DND-41 (cell line): ENCODE measurements at regions not wholly inside any gene's neighbourhood (a gene's known extent, or its start where the extent isn't known, plus 50 kb on each side); places are given as distances from the start of the nearest gene placed in this dataset.

Experiments
- ATAC-seq: fragments of 200-7000 bp; cut with Tn5 transposase; 3 replicates; pipeline ENCODE4 v1.9.1; 2021; ENCODE audit warnings: low read depth; ENCODE audit not compliant: insufficient read depth
- DNase-seq: peaks from one replicate; pipeline ENCODE4 v3.0.0-alpha.2; 2020
- H2AFZ ChIP-seq: 2 replicates; pipeline ENCODE4 v1.6.0; 2012; ENCODE audit warnings: low read depth, low read length
- H3K27ac ChIP-seq: 2 replicates; pipeline ENCODE4 v1.5.1; 2012; ENCODE audit warnings: low read length, inconsistent platforms
- H3K27me3 ChIP-seq: fragments of 200-600 bp; sonication (generic); 2 replicates; pipeline ENCODE4 v1.6.0; 2012; ENCODE audit warnings: low read length, mild to moderate bottlenecking, inconsistent platforms; ENCODE audit not compliant: insufficient read depth, poor library complexity
- H3K36me3 ChIP-seq: 2 replicates; pipeline ENCODE4 v1.5.1; 2012; ENCODE audit warnings: low read length, inconsistent platforms; ENCODE audit not compliant: insufficient read depth
- H3K4me1 ChIP-seq: 2 replicates; pipeline ENCODE4 v1.5.1; 2012; ENCODE audit warnings: mild to moderate bottlenecking, low read length; ENCODE audit not compliant: insufficient read depth
- H3K4me2 ChIP-seq: 2 replicates; pipeline ENCODE4 v1.6.0; 2012; ENCODE audit warnings: mild to moderate bottlenecking, moderate library complexity, low read length, inconsistent platforms; ENCODE audit not compliant: insufficient read depth
- H3K4me3 ChIP-seq, 2 experiments: fragments of 200-600 bp in 1 of 2; shearing (Covaris generic) in 1 of 2; 2 replicates each; pipeline ENCODE4 v1.5.1; 2012 to 2016; ENCODE audit warnings: inconsistent platforms in 2 of 2, low read length in 2 of 2, mild to moderate bottlenecking in 2 of 2, low read depth in 1 of 2, moderate library complexity in 1 of 2
- H3K79me2 ChIP-seq: 2 replicates; pipeline ENCODE4 v1.6.0; 2012; ENCODE audit warnings: low read length, inconsistent platforms; ENCODE audit not compliant: insufficient read depth
- H3K9ac ChIP-seq: 2 replicates; pipeline ENCODE4 v1.6.0; 2012; ENCODE audit warnings: low read depth, mild to moderate bottlenecking, inconsistent platforms, low read length, moderate library complexity
- H3K9me3 ChIP-seq: 2 replicates; pipeline ENCODE4 v1.5.1; 2012; ENCODE audit warnings: low read length, moderate library complexity, mild to moderate bottlenecking, inconsistent platforms; ENCODE audit not compliant: insufficient read depth, severe bottlenecking
- H4K20me1 ChIP-seq: 2 replicates; pipeline ENCODE4 v1.6.0; 2012; ENCODE audit warnings: low read length; ENCODE audit not compliant: insufficient read depth
- EZH2 ChIP-seq: IDR thresholded peaks from 3 replicates; pipeline ENCODE4 v1.6.1; 2012; ENCODE audit warnings: borderline replicate concordance, low read depth, mild to moderate bottlenecking, moderate library complexity, low read length, inconsistent platforms; ENCODE audit not compliant: severe bottlenecking
- TF ChIP-seq, protein P1 (sequence below): IDR thresholded peaks from 2 replicates; pipeline ENCODE4 v1.5.1; 2012; ENCODE audit warnings: borderline replicate concordance, low read length, moderate library complexity, mild to moderate bottlenecking; ENCODE audit not compliant: poor library complexity, severe bottlenecking; ENCODE audit errors: extremely low read depth

DNA sequence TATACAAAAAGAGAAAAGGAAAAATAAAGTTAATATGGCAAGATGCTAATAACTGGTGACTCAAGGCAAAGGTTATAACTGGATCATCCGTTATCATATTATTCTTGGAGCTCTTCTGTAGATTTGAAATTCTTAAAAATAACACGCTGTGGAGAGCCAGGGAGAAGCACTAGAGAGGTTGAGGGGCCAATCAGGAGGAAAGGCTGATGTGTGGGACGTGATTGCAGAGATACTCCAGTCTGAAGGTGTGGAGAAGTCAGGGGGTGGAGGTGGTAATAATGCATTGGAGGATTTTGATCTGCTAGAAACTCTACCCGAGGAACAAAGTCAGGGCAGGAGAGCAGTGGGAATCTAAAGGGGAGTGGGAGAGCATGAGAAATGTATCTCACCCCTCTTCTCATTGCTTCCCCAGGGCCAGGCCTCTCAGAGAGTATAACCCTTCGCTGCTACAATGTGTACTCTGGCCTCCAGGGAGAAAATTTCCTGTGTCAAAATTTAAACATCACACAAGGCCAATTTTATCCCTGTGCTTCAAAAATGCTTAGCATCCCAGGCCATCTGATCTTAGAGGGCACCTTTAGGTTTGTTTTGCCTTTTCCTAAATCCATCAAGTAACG lies 211.5 kb upstream of the SEMA6D start:
- no peaks in the 10 kb centered on the region for H3K9me3 ChIP-seq
- H3K27me3 ChIP-seq, result no peaks in the 10 kb centered on the region
- TF ChIP-seq, protein P1, sequence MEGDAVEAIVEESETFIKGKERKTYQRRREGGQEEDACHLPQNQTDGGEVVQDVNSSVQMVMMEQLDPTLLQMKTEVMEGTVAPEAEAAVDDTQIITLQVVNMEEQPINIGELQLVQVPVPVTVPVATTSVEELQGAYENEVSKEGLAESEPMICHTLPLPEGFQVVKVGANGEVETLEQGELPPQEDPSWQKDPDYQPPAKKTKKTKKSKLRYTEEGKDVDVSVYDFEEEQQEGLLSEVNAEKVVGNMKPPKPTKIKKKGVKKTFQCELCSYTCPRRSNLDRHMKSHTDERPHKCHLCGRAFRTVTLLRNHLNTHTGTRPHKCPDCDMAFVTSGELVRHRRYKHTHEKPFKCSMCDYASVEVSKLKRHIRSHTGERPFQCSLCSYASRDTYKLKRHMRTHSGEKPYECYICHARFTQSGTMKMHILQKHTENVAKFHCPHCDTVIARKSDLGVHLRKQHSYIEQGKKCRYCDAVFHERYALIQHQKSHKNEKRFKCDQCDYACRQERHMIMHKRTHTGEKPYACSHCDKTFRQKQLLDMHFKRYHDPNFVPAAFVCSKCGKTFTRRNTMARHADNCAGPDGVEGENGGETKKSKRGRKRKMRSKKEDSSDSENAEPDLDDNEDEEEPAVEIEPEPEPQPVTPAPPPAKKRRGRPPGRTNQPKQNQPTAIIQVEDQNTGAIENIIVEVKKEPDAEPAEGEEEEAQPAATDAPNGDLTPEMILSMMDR, result no peak
- TF ChIP-seq EZH2, result no peak
- ATAC-seq (no peak), DNase-seq (no peak)
- no peaks in the 10 kb centered on the region for H4K20me1 ChIP-seq
- H3K4me2 ChIP-seq, result no peak overlapping the region
- no peak overlapping the region for H2AFZ ChIP-seq
- H3K79me2 ChIP-seq, result no peaks in the 10 kb centered on the region
- H3K27ac ChIP-seq, result no peak overlapping the region
- H3K4me3 ChIP-seq, result no peak overlapping the region
- no peak overlapping the region for H3K9ac ChIP-seq
- H3K4me1 ChIP-seq, result no peaks in the 10 kb centered on the region
- no peaks in the 10 kb centered on the region for H3K36me3 ChIP-seq

DNA sequence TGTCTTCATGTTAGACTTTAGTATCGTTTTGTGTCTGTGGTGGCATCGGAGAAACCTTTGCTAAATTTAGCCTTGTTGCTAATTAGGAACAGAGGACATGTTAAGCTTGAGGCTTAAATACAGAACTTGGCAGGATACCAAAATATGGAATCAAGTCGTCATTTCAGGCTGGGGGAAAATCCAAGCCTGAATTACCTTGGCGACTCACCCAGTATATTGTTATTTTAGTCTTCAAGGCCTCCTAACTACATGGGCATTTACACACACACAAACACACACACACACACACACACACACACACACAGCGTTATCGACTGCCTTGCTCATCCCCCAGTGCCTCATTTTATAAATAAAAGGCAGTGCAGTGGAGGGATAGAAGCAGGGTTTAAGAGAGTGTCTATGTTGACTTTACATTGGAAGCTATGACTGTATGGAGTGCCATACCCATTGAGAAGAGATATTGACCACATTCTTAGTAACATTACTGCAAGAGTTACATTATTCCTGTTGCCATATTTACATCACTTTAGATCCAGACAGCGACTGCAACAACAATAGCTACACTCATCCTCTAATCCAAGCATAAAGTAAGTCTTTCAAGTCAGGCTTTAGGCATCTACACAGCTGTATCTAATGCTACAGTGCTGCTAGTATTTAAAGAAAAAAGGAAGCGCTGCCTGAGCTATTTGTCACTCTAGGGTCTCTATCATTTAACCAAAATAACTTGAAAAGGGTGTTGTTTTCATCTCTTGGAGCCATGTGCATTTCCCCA lies 210.8 kb upstream of the SEMA6D start:
- no peaks in the 10 kb centered on the region for H3K79me2 ChIP-seq
- DNase-seq, result no peak

GRCh38 chr15:47507221-47507985 lies 209.9 kb upstream of the SEMA6D start:
- H2AFZ ChIP-seq, result no peak overlapping the region
- no peaks in the 10 kb centered on the region for H3K79me2 ChIP-seq
- H3K9me3 ChIP-seq, result no peaks in the 10 kb centered on the region
- no peaks in the 10 kb centered on the region for H3K27me3 ChIP-seq
- no peak overlapping the region for H3K9ac ChIP-seq
- no peak for DNase-seq
- H3K4me2 ChIP-seq, result no peak overlapping the region
- TF ChIP-seq EZH2, result no peak
- TF ChIP-seq, protein P1, result no peak
- ATAC-seq, result no peak
- no peaks in the 10 kb centered on the region for H3K36me3 ChIP-seq
- H3K27ac ChIP-seq, result no peak overlapping the region
- no peaks in the 10 kb centered on the region for H4K20me1 ChIP-seq
- no peak overlapping the region for H3K4me3 ChIP-seq
- no peaks in the 10 kb centered on the region for H3K4me1 ChIP-seq

More for the DNA sequence above, 210.8 kb upstream of the SEMA6D start:
- no peak for ATAC-seq
- Histone ChIP-seq H3K27ac (no peak overlapping the region), H3K9me3 (no peaks in the 10 kb centered on the region), H3K4me1 (no peaks in the 10 kb centered on the region), H3K9ac (no peak overlapping the region), H3K27me3 (no peaks in the 10 kb centered on the region), H3K4me3 (no peak overlapping the region), H3K36me3 (no peaks in the 10 kb centered on the region), H2AFZ (no peak overlapping the region), H3K4me2 (no peak overlapping the region), H4K20me1 (no peaks in the 10 kb centered on the region)
- TF ChIP-seq, protein P1, result no peak
- TF ChIP-seq EZH2, result no peak
